SK-N-SH treated with all-trans-retinoic acid at 6 μM for 48 hours (cell line): ENCODE measurements at regions not wholly inside any gene's neighbourhood (a gene's known extent, or its start where the extent isn't known, plus 50 kb on each side); places are given as distances from the start of the nearest gene placed in this dataset.

ENCODE experiments used
- GLIS3 ChIP-seq: fragments of 250-450 bp; sonication (Bioruptor Pico); IDR thresholded peaks from 2 replicates; pipeline ENCODE4 v1.5.0; 2020; ENCODE audit warnings: mild to moderate bottlenecking, moderate library complexity
- PPARA ChIP-seq: fragments of 250-450 bp; sonication (Bioruptor Pico); IDR thresholded peaks from 2 replicates; pipeline ENCODE4 v1.5.0; 2020; ENCODE audit warnings: mild to moderate bottlenecking, borderline replicate concordance

- TF ChIP-seq PPARA: no peak
- no peak for TF ChIP-seq GLIS3 (CRISPR knock-in tag)
These were observed 451.5 kb upstream of the SEMA3D start for GRCh38 chr7:85638394-85638793.
